Superior temporal gyrus (tissue), 1 donor: ENCODE measurements at regions not wholly inside any gene's neighbourhood (a gene's known extent, or its start where the extent isn't known, plus 50 kb on each side); places are given as distances from the start of the nearest gene placed in this dataset.

Source experiments
- DNase-seq: peaks from one replicate; pipeline ENCODE4 v3.0.0-alpha.2; 2016; ENCODE audit errors: extremely low spot score

DNA sequence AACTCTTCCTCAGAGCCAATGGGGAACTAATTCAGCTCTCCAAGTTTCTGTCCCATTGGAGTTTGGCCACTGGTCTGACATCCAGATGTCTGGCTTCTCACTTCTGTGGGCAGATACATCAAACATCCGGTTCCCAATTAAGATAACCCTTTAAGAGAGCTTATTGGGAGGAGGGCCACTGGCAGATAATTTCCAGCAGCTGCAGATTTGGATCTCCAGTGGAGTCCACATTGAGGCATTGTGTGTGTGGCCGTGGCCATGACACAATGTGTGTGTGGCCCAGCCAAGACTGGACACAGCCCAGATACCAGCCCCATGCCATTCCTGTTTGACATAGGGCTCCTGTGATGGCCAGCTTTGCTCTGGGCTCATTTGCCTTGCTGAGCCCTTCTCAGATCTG is 110.5 kb upstream of the MAP1B start:
- DNase-seq = no peak

DNA sequence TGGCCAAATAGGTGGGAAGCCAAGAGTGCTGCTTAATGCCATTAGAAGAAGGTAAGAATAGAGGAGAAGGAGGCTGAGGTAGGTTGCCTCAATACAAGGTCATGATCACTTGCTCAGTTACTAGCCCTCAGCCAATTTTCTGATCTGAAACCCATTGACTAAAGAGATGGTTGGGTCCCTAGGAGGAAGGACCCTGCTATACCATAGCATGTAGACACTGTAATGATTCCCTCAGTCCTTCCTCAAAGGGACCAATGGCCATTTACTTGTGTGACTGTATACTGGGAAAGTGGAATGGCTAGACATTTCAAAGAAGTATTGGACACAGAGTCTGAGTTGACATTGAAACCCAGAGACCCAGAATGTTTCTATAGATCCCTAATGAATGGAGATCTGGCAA is 108.5 kb upstream of the MAP1B start:
- DNase-seq = no peak

DNA sequence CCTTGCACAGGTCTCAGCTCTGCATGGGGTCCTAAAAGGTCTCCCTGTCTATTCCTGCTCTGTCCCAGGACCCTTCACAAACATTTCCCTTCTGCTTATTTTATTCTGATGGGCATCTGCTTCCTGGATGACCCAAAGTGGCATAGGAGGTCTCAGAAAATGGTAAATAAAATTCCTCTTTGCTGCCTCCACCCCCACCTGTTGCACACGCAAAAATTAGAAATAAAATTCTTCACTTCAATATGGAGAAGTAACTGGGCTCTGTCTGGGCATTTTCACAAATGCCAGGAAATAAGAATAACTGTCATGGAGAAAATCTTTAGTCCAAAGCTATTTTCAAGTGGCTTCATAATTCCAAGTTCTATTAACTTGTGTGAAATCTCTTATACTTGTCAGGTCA is 106.6 kb upstream of the MAP1B start:
- DNase-seq = no peak

DNA sequence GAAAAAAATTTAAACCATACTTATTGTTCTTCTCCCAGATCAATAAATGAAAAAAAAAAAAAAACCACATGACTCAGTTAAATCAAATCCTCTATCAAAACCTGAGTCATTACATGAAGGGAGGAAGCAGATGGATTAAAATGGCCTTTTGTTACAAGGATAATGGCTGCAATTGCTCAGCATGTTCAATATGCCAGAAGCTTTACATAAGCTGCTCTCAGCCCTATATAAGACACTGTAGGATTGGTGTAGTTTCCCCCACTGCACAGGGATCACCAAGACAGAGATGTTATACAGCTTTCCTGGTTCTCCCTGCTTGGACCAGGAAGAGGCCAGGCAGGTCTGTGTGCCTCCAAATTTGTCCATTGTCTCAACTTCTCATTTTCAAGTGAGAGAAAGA is 101.6 kb upstream of the MAP1B start:
- DNase-seq = peak; percentile 26

DNA sequence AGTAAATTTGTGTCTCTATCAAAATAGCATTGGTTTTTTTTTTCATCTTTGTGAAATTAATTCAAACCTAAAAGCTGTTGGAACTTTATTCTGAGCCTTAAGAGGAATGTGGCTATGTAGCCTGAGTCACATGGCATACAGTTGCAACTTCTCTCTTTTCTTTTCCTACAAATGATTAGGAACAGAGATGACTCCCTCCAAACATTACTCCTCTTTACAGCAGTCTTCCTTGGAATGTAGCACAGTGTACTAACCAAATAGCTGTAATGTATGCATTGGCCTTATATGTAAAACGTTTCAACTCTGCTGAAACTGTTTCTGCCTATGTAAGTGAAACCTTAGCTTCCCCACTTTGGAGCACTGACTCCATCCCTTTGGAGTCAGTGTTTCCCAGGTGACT is 100.9 kb upstream of the MAP1B start:
- DNase-seq = no peak

DNA sequence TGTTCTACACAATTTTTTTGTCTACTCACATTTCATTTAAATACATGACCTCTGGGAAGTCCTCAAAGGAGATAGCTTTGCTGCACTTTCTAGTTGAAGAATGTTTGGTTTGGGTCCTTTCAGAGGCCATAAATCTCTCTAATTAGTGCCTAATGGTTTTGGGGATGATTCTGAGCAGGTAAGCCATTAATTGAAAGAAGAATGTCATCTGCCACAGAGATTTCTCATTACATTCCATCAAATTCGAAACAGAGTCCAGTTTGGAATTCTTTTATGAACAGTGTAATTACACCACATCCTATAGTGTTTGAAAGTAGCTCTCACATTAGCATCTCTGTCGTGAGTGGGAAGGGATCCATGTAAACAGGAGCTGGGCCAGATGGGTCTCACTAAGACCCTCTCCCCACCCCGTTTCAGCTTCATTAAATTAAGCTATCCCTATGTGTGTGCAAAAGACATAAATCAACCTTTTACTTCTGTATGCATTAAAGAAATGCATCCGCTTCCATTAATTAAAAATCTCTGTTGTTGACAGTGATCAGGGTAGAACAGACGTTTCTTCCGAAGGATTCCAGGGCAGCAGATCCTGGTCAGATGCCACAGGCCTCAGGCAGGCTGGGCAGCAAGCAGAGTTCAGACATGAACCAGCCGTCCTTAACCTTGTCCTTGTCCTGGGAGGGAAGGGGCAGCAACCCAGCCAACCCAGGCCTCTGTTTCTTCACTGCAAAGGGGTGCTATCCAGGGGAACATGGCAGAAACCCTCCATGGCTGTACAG is 99.8 kb upstream of the MAP1B start:
- DNase-seq = no peak

DNA sequence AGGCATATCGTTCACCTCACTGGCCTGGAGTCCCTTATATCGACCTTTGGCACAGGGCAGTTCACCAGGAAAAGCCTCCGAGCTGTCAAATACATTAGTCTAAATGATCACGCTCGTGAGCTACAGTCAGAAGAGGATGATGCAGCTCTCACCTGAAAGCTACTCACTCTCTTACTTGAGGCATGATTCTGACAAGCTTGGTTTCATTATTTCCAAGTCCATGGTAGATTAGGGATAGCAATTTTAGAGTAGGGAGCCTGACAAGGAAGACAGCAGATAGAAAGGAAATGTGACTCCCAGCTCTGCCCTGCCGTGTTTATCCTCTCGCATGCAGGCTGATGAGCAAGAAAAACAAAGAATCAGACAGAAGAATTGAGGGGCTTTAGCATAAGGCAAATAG is 98.0 kb upstream of the MAP1B start:
- DNase-seq = no peak

DNA sequence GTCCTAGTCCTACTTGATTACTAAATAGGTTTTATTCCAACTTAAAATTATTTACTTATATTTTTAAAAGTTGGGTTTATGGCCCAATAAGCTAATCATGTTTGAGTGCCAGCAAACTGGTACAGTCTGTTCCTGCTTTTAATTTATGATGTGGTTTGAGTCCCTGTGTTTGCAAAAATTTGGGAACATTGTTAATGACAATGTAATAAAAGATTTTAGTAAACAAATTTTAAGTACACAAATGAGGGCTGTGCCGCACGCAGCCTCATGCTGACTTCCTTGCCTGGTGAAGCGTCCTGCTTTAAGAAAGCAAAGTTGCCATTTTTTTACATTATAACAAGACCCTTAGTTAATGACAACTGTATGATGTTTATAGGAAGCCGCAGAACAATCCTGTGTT is 96.8 kb upstream of the MAP1B start:
- no peak for DNase-seq

DNA sequence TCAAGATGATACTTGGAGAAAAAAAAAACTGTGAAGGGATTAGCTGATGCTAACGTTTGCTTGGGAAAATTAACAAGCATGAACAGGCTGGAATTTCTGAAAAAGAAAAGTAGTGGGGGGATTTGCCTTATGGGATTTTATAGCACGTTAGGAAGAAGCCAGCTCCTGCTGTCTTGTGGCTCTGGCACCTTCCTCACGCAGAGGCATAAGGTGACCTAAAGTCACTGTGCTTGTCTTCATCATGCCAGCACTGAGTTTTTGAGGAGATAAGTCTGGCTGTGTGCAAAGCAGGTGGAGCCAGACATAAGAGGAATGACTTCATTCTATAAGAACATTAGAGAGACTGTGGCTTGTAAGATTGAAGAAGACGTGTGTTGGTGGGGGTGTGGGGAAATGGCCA is 94.4 kb upstream of the MAP1B start:
- DNase-seq = no peak

DNA sequence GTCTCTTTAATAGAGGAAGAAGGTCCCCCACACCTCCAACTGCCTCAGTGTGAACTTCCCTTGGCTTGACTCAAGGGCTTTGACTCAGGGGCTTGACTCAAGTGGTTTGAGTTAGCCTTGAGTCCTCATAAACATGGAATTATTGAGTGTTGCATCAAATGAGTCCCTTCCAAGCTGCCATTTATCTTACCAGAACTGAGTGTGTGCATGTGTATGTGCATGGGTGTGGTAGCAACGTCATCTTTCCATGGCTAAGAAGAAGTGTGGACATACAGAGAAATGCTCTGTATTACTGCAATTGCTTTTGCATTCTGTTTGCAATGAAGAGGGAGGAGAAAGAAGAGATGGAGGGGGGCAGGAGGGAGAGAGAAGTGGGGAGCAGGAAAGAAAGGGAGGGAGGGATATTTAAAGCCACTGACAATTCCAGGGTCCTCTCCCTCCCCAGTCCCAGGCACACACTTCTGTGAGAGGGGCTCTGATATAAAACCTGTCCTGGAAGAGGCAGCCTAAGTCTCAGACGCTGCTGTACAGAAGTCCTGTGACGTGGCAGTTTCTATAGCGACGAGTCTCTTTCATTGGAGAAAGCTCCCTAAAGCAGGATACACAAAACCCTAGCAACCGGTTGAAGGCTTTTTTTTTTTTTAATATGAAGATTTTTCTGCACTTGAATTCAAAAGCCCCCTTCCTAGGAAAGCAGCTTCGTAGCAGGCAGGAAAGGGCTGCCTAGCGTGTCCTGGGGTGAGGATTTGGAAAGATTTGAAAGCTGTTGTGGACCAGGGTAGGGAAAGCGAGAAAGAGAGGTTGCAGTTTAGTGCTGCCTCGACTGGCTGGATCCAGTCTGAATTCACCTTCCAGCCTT is 93.3 kb upstream of the MAP1B start:
- DNase-seq = peak; percentile 80

DNA sequence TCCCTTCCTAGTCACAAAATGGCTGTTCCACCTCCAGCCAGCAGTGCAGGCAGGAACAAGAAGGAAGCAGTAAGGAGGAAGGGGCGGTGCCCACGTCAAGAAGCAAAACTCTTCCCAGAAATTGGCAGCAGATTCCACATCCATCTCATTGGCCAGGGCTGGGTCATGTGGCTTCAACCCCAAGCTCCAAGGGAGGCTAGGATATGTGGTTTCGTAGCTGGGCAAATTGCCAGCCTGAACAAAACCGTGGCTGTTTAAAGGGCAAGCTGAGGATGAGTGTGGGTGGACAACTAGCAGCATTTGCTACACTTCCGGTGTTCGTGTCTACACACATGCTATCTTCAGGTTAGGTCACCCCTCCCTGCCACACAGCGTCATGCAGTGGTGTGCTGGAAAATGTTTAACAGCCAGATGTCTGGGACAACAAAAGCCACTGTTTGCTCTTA is 92.1 kb upstream of the MAP1B start:
- DNase-seq = peak; percentile 88

DNA sequence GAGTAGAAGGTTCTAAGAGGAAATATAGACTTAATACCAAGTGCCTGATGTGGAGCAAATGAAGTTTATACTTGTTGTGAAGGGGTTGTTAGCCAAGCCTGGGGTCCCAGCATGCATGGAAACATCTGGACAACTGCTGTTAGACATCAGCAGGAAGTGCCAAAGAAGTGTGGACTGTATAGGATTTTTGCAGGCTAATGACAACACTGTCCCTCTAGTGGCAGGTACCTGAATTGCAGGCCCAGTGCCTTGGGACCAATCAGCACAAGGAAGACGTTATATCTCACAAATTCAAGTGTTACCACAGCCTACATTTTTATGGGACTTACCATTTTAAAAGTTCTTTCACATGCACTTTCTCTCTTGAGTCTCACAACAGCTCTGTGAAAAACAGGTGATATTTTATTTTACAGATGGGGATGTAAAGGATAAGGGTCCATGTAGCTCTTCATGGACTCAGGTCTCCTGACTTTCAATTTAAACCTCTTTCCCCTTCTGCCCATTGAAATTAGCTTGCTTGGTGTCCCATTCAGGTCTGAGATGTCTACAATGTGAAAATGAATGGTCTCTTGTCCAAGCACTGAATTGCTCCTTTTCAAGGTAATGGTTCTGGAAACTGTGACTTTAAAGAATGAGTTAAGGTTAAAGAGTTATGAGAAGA is 89.0 kb upstream of the MAP1B start:
- no peak for DNase-seq

DNA sequence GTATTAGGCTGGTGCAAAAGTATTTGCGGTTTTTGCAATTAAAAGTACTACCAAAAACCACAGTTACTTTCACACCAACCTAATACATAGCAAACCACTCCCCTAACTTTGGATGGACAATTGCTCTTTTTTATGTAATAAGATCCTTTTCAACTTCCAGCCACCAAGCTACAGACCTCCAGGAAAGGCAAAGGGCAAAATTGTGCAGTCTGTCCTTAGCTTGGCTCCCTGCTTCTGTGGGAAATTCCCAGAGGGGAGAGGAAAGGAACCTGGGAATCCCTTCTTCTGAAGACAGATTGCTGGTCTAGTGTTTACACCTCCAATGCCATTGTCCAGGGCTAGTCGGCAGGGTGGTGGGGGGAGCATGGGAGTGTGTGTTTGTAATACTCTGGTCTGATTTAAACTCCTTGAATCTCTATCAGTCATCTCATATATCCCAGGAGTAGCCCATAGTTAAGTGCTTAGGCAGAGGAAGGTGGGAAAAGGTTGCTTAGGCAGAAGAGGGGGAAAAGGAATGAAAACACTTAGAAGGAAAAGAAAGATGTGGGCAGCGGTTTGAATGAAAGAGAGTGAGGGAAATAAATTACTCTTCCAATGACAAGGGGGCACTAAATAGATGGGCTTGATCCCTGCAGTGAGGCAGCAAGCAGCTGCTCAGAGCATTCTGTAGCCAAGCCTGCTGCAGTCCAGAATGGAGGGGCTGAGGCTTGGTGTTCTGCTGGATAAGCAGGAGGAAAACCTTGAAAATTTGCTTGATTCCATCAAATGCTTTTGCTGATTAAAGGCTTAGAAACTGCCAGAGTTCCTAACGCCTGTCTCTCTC is 86.9 kb upstream of the MAP1B start:
- no peak for DNase-seq

DNA sequence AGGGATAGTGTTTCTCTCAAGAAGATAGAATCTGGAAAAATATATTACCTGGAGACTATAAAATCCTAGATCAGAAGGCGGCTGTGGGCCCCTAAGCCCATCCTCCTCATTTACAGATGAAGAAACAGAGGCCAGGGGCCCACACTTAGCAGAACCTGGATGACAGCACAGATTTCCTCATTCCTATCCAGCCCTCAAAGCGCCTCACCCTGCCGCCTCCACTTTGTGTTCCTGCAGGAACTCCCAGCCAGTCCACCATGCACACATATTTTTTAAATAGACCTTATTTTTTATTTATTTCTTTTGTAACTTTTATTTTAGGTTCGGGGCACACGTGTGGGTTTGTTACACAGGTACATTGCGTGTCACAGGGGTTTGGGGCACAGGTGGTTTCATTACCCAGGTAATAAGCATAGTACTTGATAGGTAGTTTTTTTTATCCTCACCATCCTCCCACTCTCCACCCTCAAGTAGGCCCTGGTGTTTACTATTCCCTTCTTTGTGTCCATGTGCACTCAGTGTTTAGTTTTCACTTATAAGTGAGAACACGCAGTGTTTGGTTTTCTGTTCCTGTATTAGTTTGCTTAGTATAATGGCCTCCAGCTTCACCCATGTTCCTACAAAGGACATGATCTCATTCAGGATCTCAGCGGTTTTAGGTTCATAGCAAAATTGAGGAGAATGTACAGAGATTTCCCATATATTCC is 85.5 kb upstream of the MAP1B start:
- DNase-seq = no peak

DNA sequence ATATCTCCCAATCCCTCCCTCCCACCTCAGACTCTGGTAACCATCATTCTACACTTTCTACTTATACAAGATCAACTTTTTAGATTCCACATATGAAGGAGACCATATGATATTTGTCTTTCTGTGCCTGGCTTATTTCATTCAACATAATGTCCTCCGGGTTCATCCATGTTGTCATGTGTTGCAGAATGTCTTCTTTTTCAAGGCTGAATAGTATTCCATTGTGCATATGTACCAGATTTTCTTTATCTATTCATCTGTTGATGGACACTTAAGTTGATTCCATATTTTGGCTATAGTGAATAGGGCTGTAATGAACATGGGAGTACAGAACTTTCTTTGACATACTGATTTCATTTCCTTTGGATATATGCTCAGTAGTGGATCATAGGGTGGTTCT is 78.9 kb upstream of the MAP1B start:
- no peak for DNase-seq

DNA sequence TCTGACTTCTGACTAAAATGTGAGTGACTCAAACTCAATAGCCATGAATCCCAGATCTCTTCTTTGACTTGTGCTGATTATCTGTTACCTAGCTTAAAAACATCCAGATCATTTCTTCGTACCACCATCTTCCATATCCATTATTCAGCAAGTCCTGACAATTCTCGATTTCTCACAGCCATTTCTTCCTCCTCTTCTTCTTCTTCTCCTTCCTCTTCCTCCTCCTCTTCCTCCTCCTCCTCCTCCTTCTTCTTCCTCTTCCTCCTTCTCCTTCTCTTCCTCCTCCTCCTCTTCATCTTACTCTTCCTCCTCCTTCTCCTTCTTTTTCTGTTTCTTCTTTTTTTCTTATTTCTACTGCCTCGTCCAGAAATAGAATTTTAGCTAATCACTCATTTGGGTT is 77.0 kb upstream of the MAP1B start:
- no peak for DNase-seq

DNA sequence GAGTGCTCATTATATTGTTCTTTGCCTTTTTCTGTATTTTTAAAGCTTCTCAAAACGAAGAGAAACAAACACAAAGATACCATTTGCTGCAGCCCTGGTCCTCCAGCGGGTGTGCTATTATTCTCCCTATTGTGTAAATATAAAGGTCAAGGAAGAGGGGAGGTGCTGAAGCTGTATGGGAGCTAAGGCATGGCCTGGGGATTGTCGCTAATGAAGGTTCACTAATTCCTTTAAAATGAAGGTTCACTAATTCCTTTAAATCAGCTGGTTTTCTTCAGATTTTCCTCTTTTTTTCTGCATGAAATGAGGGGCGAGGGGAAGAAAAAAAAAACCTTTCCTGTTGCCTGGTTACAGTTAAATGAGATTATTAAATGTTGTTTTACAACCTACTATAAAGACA is 74.5 kb upstream of the MAP1B start:
- no peak for DNase-seq

DNA sequence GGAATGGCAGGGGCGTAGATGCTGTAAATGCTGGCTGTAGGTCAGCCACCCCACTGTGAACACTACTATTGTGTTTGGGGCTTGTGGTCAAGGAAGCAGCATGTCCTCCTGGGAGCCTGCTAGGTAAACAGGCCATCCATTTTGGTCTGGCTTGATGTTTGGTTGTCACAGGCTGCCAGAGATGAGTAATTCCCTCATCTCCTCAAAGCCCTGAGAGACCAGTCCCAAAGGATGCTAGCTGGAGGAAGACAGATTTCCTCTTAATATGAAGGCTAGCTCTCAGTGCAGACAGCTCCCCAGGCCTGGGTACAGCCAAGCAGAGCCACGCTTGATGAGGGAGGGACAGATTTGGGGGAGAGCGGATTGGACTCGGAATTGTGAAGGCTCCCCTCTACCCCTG is 72.5 kb upstream of the MAP1B start:
- no peak for DNase-seq

DNA sequence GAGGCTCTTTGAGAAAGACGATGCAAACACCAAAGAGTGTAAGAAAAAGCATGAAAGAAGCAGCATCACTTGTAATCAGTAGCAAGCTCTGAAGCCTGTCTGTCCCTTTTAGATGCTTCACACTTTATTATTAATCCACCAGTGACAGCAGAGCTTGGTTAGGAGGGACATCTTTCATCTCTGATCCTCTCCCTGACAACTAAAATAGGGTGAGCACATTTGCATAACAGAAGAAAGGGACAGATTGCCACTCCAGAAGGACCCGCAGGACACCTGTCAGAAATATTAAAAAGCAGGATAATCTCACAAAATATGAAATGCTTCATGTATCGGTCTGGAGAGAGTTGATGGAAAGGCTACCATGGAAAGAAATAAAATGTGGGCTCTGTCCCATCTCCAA is 71.4 kb upstream of the MAP1B start:
- DNase-seq = peak; percentile 10

DNA sequence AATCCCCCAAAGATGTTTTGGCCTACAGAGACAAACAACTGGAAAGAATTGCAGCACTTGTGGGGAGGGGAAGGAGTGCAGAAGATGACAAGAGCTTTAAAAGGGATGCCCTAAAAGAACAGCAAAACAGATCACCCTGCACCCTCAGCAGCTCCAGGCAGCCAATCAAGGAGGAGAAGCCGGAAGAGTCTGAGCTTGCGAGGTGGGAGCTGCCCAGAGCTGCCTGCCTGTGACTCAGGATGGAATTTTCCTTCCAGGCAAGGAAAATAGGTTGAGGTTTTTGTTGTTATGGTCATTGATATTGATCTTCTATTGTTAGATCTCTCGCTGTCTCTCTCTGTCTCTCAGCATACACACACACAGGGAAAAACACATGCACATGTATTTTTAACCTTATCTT is 70.3 kb upstream of the MAP1B start:
- DNase-seq = peak; percentile 29

DNA sequence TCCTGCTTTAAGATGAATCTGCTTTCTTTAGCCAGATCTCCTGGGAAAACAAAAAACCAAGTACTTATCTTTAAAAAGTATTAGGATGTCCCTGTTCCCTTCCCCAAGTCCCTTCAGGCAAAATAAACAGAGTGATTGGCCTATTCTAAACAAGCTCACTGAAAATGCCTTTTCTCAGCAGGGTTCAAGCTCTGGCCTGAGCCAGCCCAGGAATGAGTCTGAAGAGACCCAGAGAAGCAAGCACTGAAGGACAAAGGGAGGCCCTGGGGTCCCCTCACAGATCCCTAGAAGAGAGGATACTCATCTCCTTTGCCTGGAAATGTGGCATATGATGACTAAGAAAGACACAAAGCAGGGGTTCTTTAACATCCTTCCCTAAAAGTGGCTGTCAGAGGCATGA is 66.8 kb upstream of the MAP1B start:
- no peak for DNase-seq
